Smooth muscle cell of the brain vasculature (primary cell): ENCODE measurements at regions not wholly inside any gene's neighbourhood (a gene's known extent, or its start where the extent isn't known, plus 50 kb on each side); places are given as distances from the start of the nearest gene placed in this dataset.

ENCODE experiments used
- DNase-seq: peaks from one replicate; pipeline ENCODE4 v3.0.0-alpha.2; 2012; ENCODE audit warnings: low read depth, low spot score

- no peak for DNase-seq
Observed at GRCh38 chr21:41045534-41046268, 122.3 kb upstream of the BACE2 start.

- DNase-seq, result no peak
Observed at GRCh38 chr21:41048145-41048544, 119.8 kb upstream of the BACE2 start.

- no peak for DNase-seq
Observed at GRCh38 chr21:41048623-41049022, 119.3 kb upstream of the BACE2 start.

GRCh38 chr21:41052820-41053555 lies 115.0 kb upstream of the BACE2 start:
- DNase-seq, result no peak

- DNase-seq, result no peak
Observed at GRCh38 chr21:41054018-41054578, 113.9 kb upstream of the BACE2 start.

- no peak for DNase-seq
Observed at GRCh38 chr21:41055266-41055665, 112.7 kb upstream of the BACE2 start.

GRCh38 chr21:41059871-41060270 lies 108.1 kb upstream of the BACE2 start:
- DNase-seq, result no peak

- no peak for DNase-seq
Observed at GRCh38 chr21:41061701-41062100, 106.3 kb upstream of the BACE2 start.

- DNase-seq, result no peak
Observed at GRCh38 chr21:41064334-41064791, 103.6 kb upstream of the BACE2 start.

GRCh38 chr21:41064951-41065350 lies 103.0 kb upstream of the BACE2 start:
- DNase-seq, result no peak

GRCh38 chr21:41065539-41065938 lies 102.4 kb upstream of the BACE2 start:
- no peak for DNase-seq

GRCh38 chr21:41066086-41066938 lies 101.6 kb upstream of the BACE2 start:
- no peak for DNase-seq

GRCh38 chr21:41067709-41068108 lies 100.3 kb upstream of the BACE2 start:
- DNase-seq, result no peak

- DNase-seq, result no peak
Observed at GRCh38 chr21:41068496-41068895, 99.5 kb upstream of the BACE2 start.

GRCh38 chr21:41068967-41069642 lies 98.9 kb upstream of the BACE2 start:
- no peak for DNase-seq

- DNase-seq, result no peak
Observed at GRCh38 chr21:41070284-41070683, 97.7 kb upstream of the BACE2 start.

- DNase-seq, result no peak
Observed at GRCh38 chr21:41071258-41072171, 96.4 kb upstream of the BACE2 start.

- no peak for DNase-seq
Observed at GRCh38 chr21:41073558-41073957, 94.4 kb upstream of the BACE2 start.

- no peak for DNase-seq
Observed at GRCh38 chr21:41074396-41075184, 93.4 kb upstream of the BACE2 start.
